ENCODE measurements at regions not wholly inside any gene's neighbourhood (a gene's known extent, or its start where the extent isn't known, plus 50 kb on each side); places are given as distances from the start of the nearest gene placed in this dataset.
A peak's percentile ranks its signal among the peaks of the same experiment; 100 is the strongest.

DNA sequence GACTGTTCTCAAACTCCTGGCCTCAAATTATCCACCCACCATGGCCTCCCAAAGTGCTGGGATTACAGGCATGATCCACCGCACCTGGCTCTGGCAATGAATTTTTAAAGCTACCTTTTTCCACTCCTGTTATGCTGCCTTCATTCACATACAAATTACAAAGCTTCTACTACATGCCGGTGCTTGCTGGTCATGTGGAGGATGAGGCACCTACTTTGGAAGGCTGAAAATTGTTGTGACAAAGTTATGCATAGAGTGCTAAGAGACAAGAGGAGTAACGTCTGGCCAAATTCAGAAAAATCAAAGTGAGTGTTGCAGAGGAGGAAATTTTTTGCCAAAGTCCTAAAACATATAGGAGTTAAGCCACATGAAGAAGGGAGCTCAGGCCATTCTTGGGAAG, 191.7 kb upstream of the PPFIA2 start:
- DNase-seq, result no peak

DNA sequence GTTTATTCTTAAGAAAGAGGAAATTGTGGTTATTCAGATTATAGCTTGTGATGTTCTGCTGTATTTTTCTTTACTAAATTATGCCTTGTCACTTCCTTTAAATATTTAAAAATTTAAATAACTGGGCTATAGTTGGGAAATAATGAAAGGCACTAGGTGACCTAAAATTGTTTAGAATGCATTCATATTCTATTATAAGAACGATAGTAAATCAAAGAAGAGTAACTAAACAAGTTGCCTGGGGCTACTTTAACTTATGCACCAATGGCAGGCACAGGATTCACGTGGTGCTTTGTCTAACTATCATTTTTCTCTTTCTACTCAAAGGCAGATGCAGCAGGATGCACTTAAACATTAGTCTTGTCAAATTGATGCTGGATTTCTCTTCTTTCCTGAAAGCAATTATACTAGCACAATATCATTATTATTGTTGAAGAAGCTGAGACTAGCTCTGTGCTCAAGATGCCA, 190.7 kb upstream of the PPFIA2 start:
- no peak for DNase-seq

DNA sequence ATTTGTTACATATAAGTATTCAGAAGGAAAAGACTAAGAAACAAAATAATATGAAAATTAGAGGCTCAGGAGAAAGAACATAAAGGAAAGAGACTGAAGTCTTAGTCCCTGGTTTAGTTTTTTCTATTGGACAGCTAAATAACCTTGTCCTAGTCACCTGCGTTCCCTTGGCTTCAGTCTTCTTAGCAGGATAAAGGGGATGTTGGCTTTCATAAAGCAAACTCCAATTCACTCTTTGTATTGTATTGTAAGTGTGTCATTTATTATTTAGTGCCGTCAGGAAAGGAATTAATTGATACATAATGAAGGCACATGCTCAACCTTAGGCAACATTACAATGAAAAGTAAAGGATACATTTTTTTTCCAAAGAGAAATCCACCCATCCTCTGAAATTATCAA, 190.3 kb upstream of the PPFIA2 start:
- DNase-seq, result no peak

DNA sequence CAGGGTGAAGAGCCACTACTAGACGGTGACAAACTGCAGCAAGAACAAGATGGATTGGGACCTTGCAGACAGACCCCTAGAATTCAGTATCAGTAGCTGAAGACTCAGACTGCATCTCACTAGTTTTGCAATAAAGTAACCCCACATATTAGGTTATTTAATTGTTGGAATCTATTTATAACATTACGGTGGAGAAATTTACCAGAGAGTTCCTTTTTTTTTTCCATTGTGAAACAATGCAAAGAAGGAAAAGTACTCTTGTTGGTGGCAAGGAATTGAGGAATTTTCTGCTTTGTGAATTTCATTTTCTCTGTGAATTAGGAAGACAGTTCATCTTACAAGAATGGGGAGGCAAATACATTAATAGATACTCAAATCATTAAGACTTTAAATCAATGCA, 185.7 kb upstream of the PPFIA2 start:
- DNase-seq, result no peak

DNA sequence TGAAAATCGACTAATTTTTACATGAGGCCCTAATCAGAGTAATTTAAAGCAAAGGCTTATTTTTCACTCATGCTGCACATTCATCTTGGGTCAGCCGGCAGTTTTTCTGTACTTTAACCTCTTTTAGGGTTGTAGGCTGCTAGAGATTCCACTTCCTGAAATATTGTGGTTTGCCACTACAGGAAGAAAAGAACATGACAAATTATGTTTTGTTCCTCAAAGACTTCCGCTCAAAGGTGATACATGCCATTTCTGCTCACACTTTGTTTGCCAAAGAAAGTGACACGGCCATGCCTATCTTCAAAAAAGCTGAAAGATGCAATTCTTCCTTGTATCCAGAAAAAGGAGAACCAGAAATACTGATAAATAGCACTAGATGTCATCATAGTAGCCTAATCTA, 183.4 kb upstream of the PPFIA2 start:
- DNase-seq, result peak; percentile 67

DNA sequence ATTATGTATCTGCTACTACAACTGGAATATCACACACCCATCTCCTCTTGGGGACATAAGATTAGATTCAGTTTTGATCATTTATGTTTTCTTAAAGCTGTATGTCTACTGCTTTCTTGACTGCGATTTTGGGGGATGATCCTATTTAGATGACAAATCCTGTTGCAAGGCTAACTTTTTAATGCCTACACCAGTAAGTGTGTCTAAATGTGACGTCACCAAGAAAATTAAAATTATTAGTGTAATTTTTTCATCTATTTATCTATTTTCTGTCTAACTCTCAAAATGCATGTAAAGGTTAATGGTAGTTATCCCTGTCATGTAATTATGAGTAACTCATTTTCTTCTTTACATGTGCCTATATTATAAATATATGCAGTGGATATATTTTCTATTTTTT, 170.9 kb upstream of the PPFIA2 start:
- DNase-seq, result no peak

DNA sequence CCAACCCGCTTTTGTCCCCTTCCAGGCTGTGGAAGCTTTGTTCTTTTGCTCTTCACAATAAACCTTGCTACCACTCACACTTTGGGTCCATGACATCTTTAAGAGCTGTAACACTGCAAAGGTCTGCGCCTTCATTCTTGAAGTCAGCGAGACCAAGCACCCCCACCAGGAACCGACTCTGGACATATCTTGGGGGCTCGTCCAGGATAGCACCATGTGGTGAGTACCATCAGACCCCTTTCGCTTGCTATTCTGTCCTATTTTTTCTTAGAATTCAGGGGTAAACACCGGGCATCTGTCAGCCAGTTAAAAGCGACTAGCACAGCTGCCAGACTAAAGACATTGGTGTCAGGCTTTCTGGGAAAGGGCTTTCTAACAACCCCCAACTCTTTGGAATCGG, 137.6 kb upstream of the PPFIA2 start:
- DNase-seq, result no peak

DNA sequence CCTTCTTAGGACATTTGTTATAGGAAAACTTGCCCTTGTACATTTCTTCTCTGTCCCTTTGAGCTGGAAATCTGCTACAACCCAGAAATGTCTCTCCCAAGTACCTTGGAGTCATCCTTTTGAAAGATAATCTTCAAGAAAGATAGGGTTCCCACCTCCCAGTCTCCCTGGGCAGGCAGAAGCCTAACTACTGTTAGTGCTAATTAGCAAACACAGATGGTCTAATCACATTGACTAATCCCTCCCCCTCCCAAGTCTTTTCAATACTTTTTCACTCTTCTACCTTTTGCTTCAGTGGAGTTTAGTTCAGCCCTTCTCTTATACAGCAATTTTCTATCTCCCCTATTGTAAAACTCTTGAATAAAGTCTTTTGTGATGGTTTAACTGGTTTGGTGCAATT, 129.8 kb upstream of the PPFIA2 start:
- no peak for DNase-seq

DNA sequence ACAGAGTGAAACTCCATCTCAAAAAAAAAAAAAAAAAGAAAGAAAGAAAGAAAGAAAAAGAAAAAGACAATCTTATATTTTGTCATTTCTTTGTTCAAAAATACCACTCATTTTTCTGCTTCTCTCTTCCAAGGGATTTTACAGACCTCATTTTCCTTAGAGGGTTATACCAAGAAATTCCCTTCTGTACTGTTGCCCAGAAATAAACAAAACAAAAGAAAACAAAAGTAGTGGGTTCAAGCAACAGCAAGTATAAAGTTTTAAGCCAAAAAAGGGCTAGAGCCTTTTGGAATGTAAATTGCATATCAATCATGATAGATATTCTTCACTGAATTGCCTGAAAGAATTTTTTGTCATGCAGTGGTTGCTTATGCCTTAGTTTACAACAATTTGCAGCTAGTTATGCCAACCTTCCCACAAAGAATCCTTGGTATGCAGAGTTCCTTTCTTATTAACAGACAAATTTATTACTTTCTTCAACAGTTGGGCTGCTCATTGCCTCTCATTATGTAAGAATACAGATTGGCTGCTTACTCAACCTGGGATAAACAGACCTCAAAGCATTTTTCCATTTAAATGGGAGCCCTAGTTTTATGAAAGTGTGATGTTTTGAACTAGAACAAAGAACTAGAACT, 129.1 kb upstream of the PPFIA2 start:
- DNase-seq, result no peak

DNA sequence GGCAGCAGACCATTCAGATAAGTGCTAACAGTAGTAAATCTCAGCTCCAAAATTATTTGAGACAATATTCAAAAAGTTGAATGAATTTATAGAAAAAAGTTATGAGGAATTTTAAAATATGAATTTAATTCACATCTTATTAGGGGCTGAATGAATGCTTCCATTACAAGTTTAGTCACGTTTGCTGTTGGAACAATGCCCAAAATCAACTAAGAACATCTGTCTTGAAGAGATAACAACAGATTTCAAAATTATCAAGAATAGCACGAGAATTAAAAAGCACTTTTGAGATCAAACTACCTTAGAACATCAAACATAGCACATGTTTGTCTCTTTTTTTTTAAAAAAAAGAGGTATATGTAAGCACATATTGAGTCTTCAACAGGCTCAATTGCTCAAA, 115.4 kb upstream of the PPFIA2 start:
- no peak for DNase-seq

DNA sequence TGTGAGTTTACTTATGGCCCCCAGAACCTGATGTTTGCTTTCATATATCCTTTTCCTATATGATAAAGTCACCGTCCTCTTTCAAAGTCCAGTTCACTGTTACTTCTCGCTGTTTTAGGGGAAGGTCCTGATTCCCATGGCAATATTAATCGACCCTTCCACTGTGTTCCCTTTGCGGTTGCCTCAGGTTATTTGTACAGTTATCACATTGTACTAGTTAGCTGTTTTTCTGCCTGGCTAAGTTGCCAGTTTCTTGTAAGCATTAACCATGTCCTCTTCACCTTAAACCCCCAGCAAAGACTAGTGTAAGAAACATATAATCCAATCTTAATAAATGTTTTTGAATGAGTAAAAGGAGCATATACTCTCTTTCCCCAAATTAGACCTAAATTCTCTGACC, 115.0 kb upstream of the PPFIA2 start:
- no peak for DNase-seq

DNA sequence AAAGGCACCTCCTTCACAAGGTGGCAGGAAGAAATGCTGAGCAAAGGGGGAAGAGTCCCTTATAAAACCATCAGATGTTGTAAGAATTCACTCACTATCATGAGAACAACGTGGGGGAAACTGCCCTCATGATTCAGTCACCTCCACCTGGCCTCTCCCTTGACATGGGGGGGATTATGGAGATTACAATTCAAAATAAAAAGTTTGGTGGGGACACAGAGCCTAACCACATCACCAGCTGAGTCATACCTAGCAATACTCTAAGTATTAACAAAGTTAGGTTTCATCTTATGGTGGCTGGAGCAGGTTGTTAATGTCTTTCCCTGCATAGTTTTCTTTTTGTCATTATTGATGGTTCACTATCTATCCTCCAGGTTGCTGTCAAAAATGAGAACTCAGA, 113.2 kb upstream of the PPFIA2 start:
- no peak for DNase-seq

DNA sequence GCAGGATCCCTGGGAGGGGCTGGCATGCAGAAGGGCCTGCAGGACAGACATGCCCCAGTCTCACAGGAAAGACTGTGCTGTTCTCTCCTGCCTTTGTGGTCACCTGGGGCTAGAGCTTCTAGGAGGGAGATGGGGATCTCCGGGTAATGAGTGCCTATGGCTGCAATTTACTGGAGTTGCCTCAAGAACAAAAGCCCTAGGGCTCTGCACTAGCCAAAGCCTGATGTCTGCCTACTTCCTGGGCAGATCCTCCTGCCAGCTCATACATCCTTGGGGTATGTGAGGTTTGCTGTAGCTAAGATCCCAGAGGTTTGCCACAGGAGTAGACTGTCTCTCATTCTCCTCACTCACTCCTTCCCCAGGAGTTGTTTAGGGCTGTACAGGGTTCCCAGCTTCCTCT, 106.9 kb upstream of the PPFIA2 start:
- DNase-seq, result no peak

DNA sequence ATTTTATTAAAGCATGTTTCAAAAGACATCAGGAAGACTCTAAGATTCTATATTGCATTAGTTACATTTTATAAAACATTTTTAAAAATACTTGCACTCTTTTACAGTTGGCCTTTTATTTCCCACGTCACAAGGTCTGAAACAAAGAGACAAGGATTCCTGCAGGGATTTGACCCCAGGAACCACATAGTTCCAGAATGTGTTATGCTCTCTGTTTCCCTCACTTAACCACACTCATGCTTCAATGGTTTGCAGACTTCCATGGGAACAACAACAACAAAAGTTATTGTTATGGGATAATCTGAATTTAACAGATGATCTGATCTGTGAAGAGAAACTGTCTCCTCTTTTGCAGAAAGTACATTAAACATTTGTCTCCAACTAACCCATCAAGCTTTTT, 104.3 kb upstream of the PPFIA2 start:
- DNase-seq, result no peak

DNA sequence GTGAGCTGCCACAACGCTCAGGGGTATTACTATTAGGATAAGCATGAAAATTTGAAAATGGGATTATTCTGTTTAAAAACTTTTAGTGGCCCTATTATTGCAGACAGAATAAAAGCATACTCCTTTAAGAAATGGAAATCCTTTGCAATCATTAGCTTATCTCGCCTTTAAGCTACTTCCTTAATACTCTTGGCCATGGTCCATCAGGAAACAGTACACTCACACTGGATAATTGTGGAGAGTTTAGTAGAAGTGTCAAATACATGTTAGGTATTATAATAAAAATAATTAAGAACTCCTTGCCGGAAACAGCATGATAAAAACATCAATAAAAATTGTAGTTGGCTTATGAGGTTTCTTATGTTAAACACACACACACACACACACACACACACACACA, 100.4 kb upstream of the PPFIA2 start:
- no peak for DNase-seq

DNA sequence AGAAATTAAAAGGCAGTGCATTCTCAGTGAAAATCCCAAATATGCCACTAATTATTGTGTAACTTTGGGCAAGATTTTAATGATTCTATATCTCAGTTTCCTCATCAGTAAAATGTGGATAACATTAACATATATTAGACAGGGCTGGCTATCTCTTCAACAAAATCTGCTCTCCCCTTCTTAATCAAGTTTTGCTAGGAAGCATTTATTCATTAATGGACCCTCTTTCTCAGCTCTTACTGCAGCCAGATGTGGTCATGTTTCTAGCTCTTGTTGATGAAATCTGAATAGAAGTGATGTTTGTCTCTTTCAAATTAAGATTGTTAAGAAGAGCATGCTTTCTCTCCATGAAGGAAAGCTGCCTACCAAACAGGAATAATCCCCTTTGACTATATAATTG, 84.4 kb upstream of the PPFIA2 start:
- no peak for DNase-seq

DNA sequence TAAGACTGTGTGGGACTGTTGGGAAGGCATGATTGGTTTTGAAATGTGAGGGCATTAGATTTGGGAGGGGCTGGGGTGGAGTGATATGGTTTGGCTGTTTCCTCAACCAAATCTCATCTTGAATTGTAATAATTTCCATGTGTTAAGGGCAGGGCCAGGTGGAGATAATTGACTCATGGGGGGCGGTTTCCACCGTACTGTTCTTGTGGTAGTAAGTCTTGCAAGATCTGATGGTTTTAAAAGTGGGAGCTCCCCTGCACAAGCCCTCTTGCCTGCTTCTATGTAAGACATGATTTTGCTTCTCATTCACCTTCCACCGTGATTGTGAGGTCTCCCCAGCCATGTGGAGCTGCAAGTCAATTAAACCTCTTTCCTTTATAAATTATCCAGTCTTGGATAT, 76.6 kb upstream of the PPFIA2 start:
- DNase-seq, result no peak

DNA sequence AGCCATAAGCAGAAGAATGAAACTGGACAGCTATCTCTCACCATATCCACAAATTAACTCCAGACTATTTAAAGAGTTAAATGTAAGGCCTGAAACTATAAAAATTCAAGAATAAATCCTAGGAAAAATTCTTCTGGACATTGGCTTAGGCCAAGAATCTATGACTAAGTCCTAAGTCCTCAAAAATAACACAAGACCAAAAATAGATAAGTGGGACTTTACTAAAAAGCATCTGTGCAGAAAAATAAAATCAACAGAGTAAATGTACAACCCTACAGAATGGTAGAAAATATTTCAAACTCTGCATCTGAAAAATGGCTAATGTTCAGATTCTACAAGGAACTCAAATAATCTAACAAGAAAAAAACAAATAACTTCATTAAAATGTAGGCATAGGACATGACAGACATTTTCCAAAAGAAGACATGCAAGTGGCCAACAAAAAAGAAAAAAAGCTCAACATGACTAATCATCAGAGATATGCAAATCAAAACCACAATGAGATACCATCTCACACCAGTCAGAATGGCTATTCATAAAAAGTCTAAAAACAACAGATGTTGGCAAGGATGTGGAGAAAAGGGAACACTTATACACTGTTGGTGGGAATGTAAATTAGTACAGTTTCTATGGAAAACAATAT, 61.0 kb upstream of the PPFIA2 start:
- no peak for DNase-seq

DNA sequence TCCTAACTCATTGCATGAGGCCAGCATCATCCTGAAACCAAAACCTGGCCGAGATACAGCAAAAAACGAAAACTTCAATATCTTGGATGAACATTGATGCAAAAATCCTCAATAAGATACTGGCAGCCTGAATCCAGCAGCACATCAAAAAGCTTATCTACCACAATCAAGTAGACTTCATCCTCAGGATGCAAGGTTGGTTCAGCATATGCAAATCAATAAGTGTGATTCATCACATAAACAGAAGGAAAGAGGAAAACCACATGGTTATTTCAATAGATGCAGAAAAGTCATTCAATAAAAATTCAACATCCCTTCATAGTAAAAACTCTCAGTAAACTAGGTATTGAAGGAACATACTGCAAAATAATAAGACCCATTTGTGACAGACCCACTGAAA, 56.5 kb upstream of the PPFIA2 start:
- DNase-seq, result no peak

DNA sequence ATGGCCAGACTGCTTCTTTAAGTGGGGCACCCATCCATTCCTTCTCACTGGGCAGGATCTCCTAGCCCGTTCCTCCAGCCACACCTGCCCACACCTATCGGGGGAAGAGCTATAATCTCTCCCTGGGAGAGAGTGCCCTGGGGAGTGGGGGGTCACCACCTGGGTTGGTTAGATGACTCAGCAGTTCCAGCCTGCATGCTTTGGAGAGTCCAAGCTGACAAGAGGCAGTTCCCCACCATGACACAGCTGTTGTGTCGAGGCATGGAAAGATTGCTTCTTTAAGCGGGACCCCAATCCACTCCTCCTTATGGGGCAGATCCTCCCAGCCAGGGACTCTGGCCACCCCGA, 52.6 kb upstream of the PPFIA2 start:
- DNase-seq, result no peak

DNA sequence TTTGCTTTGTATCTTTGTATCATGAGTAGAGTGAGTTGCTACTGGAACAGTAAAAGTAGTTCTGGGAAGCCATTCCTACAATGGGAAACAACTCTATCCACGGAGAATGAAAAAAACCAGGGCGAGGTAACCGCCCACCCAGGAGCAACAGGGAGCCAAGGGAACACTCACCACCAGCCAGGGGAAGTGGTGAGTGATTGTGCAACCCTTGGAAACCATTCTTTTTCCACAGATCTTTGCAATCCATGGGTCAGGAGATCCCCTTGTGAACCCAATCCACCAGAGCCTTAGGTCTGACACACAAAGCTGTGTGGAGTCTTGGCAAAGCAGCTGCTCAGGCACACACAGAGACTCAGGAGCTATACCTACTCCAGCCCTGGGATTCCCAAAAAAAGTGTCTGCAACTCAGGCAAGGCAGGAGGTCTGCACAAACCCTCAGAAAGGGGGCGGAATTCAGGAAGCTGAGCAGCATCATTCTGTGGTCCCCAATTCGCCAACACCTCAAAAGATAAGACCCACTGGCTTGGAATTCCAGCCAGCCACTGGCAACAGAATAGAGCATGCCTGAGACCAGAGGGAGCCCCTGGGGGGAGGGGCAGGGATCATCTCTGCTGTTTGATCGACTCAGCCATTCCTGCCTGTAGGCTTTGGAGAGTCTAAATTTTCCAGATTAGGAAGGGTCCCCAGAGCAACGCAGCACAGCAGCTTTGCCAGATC, 52.1 kb upstream of the PPFIA2 start:
- DNase-seq, result no peak

DNA sequence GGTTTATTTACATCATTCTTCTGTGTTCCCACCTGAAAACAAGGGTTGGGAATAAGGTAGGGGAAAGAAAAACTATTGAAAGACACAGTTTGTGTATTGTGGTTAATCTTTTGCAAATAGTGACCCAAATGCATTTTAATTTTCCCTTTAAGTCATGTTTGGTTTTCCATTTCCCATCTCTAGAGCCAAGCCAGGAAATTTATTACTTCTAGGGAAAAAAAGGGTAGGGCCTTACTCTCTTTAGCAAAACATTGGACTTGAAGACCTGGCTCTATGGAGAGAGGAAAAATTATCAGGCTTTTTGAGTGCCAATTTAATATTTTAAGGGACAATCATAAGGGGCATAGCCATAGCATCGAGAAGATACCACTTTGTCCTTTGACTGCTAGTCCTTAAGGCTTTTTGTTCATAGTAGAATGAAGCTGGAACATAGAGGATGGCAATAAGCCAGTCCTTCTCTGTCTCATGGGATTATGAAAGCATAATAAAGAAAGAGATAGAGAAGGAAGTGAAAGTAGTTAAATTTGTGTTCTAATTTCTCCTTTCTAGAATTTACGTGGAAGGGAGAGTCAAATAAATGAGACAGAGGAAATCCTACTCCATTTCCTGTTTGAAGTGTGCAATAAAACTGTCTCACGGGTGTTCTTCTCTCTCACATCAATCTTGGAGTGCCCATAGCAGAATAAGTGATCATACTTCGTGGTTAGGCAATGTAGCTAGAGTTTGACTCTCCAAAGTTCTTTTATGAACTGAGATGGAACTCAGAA, 50.9 kb upstream of the PPFIA2 start:
- DNase-seq, result no peak

DNA sequence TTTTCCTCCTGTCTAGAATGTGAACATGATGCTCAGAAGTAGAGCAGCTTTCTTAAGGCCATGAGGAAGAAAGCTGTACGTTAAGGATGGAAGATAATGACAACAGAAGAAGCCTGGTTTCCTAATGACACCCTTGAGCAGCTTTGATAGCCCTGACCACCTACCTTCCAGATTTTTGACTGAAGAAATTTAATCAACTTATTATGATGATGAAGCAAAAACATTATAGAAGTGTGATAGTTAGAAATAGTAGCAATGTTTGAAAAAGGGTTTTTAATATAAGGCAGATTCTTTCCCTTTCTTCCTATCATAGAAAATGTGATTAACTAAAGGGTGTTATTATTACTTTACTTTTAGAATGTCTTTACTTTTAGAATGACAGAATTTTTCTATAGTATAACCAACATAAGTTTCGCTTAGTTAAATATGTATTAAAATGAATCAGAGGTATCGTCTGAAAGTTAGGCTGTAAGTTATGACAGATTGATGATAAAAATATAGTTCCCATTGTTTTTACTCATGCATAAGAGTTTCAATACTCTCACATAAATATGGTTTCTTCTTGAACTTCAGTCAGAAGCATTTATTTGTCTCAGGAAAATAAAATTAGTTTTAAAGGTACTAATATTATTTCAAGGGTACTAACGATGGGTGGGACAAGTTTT, 50.1 kb upstream of the PPFIA2 start:
- DNase-seq, result no peak

All from GF-D8 (cell line).